GM18499 (cell line): ENCODE measurements at regions not wholly inside any gene's neighbourhood (a gene's known extent, or its start where the extent isn't known, plus 50 kb on each side); places are given as distances from the start of the nearest gene placed in this dataset.
"Not testable (repeated sequence)": the region's sequence is repeated elsewhere in the genome, so short reads cannot be mapped to it uniquely, and the experiment has no call there.

ENCODE experiments used
- ATAC-seq: cut with Tn5 transposase; IDR thresholded peaks from one replicate; pipeline ENCODE4 v1.9.1; 2021; ENCODE audit warnings: moderate number of reproducible peaks; ENCODE audit not compliant: insufficient read depth, unreplicated experiment

DNA sequence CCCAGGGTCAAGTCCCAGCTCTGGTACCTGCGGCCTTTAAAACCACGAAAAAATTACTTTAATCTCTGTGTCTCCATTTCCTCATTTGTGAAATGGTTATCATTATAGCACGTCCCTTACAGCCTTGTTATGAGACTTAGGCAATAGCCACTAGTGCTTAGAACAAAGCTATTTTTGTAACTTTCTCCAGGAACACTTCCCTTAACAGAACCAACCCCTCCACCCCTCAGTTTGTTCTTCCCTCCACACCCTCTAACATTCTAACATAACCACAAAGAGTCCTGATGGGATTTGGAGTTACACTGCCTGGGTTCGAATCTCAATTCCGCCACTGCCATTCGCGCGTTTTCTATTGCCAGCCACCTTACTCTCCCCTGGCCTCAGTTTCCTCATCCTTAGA is 2777.4 kb upstream of the TPTE start:
- ATAC-seq: not testable (repeated sequence)

DNA sequence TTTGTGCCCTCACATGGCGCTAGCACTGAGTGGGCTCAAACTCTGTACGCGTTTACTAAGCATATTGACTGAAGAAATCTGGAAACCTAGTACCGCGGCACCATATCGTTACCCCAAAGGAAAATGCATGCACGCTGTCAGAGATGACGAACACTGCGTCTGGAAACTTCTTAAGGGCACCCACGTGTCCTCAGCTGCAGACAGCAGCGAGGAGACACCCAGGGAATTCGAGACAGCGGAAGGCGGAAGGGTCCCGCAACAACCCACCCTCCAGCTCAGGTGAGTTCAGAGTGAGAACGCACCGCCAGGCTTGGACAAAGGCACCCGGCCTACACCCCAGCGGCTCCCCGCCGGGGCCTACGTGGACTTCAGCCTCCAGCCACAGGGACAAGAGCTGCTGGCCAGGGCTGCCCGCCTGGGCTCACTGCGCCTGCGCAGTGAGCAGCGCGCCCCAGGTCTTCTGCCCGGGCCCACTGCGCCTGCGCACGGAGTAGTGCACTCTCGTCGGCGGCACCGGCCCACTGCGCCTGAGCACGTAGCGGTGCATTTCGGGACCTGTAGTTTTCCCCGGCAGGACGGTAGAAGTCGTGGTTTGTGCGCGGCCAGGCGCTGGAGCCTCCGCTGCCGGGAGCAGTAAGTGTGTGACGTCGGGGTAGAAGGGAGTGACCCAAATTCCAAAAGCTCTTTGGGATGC is 2776.8 kb upstream of the TPTE start:
- ATAC-seq: peak; percentile 79

DNA sequence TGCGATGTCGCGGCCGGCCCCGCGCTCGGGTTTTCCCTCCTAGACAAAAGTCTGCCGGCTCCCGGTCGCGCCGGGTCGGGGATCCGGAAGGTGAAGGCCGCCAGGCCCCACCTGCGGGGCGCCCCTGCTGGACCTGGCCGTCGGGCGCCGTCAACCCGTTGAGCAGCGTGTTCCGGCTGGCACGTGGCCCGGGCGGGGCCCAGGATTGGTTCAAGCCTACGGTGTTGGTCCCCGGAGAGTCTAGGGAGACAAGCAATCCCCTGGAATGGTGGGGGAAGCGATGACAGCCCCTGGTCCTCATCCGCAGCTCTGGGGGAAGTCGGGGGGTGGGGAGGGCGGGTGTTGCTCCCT is 2776.3 kb upstream of the TPTE start:
- peak; percentile 32 for ATAC-seq

DNA sequence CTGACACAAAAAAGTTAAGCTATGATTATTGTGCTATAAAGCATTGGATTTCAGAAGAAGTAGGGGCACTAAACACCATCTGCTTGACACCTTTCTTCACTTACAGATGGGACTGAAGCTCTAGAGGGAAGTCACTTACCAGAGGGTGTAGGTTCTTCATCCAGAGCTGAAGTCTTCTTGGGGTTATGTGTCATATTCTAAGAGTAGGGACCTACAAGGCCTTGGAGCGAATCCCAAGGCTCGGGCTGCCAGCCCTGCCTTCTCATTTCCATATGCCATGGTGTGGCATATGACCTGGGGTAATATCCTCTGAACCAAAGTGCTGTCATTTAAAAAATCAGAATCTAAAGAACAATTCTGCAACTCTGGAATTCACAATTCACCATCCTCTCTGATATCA is 2773.4 kb upstream of the TPTE start:
- ATAC-seq: not testable (repeated sequence)

DNA sequence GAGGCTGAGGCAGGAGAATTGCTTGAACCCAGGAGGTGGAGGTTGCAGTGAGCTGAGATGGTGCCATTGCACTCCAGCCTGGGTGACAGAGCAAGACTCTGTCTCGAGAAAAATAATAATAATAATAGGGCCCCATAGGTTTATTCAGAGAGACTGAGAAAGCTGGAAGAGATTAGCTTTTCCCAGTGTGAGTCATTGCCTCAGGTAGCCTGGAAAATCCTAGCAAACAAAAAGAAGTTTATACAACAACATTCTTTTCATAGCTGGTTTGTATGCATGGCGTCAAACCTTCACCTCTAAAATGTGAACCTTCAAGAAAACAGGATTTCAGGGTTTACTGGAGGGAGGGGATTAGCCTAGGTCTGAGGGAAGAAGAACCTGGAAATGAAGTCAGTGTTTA is 2768.8 kb upstream of the TPTE start:
- ATAC-seq: not testable (repeated sequence)

DNA sequence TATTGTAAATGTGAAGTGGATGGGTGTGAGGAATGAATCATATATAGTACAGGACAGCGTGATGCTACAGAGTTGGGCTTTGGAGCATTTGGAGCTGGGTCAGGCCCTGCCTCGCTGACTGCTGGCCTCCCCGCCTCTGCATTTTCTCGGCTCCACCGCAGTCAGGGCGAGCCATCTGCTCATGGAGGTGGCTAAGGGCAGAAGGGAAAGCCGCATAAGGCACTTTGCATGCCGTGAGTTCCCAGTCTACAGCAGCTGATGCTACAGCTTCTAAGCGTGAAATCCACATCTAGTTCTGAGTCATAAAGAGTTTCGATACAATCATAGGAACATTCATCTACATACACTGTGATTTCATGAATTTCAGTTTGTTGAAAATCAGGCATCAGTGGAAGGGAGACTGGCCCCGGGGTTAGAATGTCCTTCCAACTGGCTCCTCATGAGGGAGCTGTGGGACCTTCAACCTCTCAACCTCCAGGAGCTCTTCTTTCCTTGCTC is 2768.0 kb upstream of the TPTE start:
- peak; percentile 91 for ATAC-seq

DNA sequence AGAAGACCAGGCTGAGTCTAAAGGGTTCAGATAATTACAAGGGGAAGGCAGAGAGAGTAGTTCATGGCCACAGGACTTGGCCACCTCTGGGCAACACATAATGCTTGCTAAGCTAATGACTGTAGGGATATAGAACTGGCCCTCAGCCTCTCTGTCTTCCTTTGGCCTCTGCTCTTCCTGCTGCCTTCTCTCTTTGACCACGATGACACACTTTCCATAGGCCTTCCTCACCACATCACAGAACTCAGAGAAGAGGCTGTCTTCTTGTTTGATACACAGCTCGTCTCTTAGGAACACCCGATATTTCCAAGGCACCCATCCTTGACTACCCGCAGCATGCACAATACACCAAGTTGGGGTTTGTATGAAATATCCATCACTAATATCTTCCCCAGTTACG is 2751.4 kb upstream of the TPTE start:
- not testable (repeated sequence) for ATAC-seq

DNA sequence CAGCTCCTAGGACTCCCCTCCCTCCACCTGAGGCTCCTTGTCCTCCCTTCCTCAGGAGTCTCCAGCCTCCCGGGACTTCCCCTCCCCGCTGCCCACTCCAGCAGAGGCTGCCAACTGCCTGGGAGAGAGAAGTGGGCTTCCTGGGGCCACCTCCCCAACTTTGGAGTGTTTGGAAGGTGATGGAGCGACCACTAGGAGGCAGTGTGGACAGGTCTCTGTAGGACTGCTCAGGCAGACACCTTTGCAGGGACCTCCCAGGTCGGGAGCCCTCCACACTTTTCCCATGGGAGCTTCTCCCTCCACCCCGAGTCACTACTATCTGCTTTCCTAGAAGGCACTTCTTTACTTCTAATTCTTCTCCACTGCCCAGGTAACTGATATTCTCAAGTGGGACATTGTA is 2747.2 kb upstream of the TPTE start:
- not testable (repeated sequence) for ATAC-seq

DNA sequence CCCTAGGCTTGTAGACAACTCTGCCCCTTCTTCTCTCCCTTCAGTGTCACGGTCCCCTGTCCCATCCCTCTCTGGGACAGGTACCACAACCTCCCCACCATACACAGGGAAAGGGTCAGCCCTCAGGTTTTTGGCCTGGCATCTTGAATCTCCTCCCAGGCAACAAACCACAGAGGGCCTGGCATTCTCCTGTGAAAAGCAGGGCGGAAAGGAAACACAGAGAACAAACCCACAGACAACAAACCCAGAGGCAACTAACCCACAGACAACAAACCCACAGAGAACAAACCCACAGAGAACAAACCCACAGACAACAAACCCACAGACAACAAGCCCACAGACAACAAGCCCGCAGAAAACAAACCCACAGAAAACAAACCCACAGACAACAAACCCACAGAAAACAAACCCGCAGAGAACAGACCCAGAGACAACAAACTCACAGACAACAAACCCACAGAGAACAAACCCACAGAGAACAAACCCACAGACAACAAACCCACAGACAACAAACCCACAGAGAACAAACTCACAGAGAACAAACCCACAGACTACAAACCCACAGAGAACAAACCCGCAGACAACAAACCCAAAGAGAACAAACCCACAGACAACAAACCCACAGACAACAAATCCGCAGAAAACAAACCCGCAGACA is 2745.9 kb upstream of the TPTE start:
- ATAC-seq: not testable (repeated sequence)

DNA sequence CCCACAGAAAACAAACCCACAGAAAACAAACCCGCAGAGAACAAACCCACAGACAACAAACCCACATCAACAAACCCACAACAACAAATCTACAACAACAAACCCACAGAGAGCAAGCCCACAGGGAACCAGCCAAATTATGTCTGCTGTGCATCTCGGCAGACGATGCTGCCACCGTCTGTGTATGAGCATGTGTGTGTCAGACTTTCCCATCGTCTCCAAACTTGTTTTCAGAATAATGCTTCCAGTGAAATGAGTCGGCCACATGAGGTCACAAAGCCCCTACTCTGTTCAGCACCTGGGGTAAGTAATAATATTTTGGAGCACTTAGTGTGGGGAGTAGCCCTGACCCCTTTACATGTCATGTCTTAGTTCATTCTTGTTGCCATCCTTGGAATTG is 2745.3 kb upstream of the TPTE start:
- not testable (repeated sequence) for ATAC-seq

DNA sequence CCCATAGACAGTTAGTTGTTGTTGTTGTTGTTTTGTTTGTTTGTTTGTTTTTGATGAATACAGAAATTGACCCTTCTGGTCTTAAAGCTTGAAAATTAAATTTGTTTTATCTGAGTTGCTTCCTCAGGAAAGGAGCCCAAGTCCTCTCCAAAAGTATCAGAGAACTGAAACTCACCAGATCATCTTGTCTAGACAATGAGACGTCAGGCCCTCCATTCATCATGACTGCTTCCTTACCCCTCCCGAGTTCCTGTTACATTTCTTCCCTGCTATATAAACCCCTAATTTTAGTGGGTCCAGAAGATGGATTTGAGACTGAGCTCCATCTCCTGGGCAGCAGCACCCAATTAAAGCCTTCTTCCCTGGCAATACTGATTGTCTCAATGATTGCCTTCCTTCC is 2744.8 kb upstream of the TPTE start:
- not testable (repeated sequence) for ATAC-seq

DNA sequence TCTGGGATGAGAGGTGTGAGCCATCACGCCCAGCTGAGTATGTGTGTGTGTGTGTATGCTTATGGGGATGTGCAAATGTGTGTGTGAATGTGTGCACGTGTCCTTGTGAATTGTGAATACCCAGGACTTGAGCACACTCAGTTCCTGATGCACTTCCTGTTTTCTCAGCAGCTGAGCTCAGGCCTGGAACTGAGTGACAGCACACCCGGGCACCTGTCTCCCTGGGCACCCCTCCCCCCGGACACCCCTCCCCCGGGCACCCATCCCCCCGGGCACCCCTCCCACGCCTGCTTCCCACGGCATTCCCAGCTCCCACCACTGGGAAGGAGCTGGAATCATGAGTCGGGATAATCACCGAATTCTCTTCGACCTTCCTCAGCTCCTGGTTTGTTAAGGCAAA is 2744.1 kb upstream of the TPTE start:
- ATAC-seq: not testable (repeated sequence)

DNA sequence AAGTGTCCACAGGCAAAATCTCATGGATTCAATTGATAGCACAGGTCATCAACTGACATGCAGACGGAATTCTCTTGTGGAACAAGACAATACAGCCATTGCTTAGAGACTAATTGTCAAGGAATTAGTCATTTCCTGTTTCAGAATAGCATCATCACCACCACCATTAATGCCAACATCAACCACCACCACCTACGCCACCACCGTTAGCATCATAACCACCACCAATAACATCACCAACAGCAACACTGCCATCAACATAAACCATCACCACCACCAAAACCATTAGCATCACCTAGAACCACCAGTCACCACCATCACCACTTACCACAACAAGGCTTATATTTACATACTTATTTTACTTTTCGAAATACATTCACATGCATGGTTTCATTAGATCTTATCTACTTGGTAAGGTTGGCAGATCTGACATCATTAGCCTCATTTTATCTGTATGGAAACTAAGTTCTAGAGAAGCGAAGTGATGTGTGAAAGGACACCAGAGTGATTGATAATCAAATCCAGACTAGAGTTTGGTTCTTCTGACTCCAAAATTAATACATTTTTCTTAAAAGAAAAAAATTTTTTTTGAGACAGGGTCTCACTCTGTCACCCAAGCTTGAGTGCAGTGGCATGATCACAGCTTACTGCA is 2733.8 kb upstream of the TPTE start:
- not testable (repeated sequence) for ATAC-seq

DNA sequence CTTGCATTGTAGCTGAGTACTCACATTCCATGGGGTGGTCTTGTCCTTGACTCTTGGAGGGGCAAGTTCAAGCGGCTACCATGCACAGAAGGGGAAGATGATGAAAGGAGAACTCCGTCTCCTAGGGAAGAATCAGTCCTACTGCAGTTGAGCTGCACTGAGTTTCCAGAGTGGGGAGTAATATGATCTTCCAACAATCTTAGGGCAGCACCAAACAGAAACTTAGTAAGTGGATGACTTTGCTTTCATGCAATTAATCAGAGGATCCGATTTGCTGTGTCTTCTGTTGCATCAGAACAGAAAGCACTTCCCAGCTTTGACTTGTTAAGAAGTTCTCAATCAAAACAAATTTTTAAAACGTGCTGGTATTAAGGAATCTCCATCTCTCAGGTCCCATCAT is 2727.6 kb upstream of the TPTE start:
- not testable (repeated sequence) for ATAC-seq

DNA sequence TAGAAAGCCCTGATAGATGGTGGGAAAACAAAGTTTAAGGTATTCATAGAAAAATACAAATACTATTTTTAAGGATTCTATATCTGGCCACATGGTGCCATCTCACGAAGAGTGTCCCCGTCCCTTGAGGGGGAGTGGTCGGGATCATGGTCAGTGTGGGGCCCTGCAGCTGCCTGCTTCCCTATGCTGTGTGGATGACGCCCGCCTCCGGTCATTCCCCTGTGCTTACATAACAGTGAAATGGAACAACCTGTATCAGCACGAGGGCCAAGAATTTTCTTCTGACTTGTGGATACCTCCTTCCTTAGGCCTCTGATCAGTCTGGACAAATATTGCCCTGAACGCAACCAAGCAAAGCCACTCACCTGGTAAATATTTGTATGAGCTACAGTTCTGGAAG is 2724.1 kb upstream of the TPTE start:
- ATAC-seq: not testable (repeated sequence)

DNA sequence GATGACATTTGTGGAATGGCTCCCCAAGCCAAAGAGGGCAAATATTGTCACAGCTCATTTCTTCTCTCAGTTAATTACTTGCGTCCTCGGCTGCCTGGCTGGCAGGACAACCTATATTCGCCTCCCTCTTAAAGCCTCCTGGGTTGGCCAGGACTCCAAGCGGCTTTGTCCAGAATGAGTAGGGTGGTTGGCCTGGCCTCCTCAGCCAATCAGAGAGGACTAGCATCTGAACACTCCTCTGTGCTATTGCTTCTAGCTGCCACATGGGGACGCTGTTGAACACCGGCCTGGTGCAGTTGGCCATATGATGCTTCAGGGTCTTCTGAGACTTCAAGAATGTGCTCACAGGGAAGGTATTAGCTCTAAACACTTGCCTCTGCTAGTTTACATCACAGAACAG is 2722.9 kb upstream of the TPTE start:
- not testable (repeated sequence) for ATAC-seq

DNA sequence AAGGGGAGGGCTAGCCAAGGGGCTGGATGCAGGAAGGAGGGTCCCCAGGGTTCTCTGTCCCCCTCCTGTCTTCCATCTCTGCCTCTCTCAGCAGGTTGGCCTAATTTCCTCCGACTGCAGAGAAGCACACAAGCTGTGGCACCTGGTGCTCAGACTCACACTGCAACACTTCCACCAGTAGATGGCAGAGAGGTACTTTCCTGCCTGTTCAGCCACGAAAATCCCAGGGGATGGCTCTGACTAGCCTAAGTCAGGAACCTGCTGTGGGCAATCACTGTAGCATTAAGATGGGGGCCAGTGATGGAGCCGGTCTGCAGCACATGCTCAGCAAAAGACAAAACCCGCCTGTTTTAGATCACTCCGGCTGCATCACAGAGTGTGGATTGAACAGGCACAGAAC is 2721.7 kb upstream of the TPTE start:
- not testable (repeated sequence) for ATAC-seq

DNA sequence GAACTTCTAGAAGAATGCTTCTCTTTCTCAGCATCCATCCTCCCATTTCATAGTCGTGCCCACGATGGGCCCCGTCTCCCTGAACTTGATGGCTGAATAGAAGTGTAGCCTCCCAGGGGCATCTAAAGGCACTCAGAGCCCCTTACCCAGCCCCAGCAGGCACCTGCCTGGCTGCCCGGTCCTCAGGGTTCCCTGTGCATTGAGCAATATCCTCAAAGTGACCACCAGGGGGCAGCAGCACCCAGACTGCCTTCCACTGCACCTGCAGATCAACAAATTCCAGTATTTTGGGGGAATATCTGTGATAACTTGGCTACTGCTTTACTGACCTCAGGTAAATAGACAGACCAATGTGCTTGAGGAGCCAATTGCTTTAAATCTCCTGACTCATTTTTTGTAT is 2707.9 kb upstream of the TPTE start:
- not testable (repeated sequence) for ATAC-seq

DNA sequence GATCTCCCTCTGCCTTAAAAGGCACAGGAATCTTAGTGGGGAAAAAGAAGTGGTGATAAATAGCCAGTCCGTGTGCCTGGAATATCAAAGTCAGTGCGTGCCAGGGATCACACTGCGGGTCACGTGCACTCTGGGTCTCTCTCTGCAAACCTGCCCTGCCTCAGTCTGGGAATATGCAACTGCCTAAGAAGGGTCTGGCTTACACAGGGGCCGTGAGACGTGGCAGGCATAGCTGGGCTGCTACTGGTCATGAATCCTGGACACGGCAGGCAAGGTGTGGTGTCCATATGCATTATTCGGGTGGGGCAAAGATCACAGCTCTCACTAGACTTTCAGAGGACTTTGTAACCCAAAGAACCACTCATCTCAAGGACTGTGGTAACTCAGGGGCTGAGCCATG is 2704.4 kb upstream of the TPTE start:
- ATAC-seq: not testable (repeated sequence)

DNA sequence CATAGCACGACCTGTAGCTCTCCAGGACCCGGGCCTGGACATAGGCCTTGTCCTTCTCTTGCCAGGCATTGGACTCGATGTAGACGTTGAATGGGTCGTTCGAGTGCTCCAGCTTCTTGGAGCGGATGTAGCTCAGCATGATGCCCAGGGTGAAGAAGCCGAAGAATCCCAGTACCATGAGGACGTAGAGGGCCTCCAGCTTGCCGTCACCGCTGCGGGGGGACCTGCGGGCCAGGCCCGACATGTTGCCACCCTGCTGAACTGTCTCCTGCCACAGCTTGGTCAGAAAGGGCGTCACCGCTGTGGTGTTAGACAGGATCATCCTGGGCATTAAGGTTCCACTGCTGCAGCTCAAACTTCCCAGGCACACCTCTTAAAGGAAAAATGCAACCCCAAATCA is 2702.1 kb upstream of the TPTE start:
- ATAC-seq: not testable (repeated sequence)

DNA sequence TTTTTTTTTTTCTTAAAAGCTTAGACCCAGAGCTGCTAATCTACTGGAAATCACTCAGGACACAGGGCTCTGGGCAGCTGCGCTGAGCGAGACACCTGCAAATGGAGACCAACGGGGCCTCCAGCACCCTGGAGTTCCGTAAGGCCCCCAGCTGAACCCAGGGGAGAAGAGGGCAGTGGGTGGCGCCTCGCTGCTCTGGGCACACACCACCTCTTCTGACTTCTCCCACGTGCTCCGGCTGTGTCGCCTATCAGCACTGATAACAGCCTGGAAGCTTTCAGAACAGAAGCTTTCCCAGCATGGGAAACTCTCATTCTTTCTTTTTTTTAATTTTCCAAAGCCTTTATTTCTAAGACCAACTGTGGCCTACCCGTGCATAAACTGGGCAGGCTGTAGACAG is 2695.8 kb upstream of the TPTE start:
- not testable (repeated sequence) for ATAC-seq
